ENCODE measurements at regions not wholly inside any gene's neighbourhood (a gene's known extent, or its start where the extent isn't known, plus 50 kb on each side); places are given as distances from the start of the nearest gene placed in this dataset.

DNA sequence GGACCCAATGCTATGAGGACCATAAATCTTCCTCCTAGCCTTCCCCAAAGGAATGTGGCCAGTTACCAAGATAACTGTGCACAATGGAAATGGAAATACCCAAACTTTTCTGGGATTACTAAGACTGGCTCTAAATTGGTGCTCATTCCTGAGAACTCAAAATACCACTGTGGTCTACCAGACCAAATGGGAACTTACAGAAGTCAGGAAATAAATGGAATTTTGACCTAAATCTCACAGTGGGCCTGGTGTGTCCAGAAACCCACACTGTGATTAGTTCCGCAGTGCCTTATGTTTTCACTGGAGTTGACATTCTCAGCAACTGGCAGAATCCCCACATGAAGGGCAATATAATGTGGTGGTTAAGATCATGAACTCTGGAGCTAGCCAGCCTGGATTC, 99.4 kb upstream of the ZC3H12C start:
- H3K36me3 Mint-ChIP-seq (ENCODE audit: low read depth): no peaks in the 10 kb centered on the region
- no peaks in the 10 kb centered on the region for H3K4me1 Mint-ChIP-seq (ENCODE audit: low read depth)
- no peak overlapping the region for H3K4me3 Mint-ChIP-seq
- no peaks in the 10 kb centered on the region for H3K9me3 Mint-ChIP-seq
- no peak overlapping the region for H3K27ac Mint-ChIP-seq
- H3K27me3 Mint-ChIP-seq: peaks cover 3% of the 10 kb centered on the region

DNA sequence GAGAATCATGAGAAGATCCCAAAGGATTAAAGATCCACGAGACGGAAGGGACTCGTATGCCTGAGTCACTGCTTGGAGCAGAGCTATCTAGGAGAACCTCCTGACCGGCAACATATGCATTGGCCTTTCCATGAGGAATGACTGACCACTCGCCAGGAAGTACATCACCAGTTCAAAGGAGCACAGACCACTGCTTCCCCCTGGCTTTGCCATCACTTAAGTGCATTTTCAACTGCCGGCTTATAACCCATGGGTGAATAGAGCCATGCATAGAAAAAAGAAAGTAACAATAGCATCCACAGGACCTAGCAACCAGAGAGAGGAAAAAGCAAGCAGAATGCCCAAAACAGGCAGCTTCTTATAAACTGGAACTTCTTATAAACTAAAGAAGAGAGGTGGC, 98.3 kb upstream of the ZC3H12C start:
- Mint-ChIP-seq H3K27ac (no peak overlapping the region), H3K27me3 (peaks cover 3% of the 10 kb centered on the region), H3K36me3 (ENCODE audit: low read depth) (no peaks in the 10 kb centered on the region), H3K9me3 (no peaks in the 10 kb centered on the region), H3K4me3 (no peak overlapping the region), H3K4me1 (ENCODE audit: low read depth) (no peaks in the 10 kb centered on the region)

DNA sequence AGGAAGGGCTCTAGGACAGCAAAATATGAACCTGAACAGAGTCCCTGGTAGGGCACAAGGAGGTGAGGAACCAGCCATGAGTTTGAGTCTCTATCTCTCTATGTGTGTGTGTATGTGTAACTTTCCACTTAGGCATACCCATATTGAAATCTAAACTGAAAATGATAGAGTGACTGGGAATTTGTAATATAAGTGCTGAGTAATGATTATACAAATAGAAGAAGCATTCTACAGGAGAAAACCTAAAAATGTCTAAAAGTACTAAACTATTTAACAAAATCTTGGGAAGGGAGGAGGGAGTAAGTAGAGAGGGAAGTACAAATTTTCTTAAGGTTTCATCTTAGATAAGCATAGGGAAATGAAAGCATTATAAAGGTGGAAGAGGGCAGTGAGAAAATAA, 97.1 kb upstream of the ZC3H12C start:
- Mint-ChIP-seq H3K27ac (no peak overlapping the region), H3K27me3 (peaks cover 3% of the 10 kb centered on the region), H3K4me1 (ENCODE audit: low read depth) (no peaks in the 10 kb centered on the region), H3K9me3 (no peaks in the 10 kb centered on the region), H3K36me3 (ENCODE audit: low read depth) (no peaks in the 10 kb centered on the region), H3K4me3 (no peak overlapping the region)

DNA sequence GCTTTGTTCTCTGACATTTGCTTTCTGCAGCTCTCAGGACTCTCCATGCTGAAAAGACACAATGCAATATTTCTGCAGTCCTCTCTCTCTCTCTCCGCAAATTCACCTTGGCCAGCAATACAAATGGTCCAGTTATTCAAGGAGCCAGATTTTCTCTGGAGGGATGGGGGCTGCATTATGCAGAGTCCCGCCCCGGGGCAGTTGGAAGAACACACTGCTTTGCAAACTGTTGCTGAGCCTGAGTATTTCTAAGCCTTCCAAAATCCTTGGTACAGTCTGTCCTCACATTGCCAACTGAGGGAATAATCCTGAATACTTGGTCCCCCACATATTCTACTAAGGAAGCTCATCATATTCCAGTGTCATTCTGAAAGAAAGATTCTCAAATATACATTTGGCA, 94.3 kb upstream of the ZC3H12C start:
- Mint-ChIP-seq H3K9me3 (no peaks in the 10 kb centered on the region), H3K4me3 (no peak overlapping the region), H3K27me3 (no peaks in the 10 kb centered on the region), H3K36me3 (ENCODE audit: low read depth) (no peaks in the 10 kb centered on the region), H3K4me1 (ENCODE audit: low read depth) (no peaks in the 10 kb centered on the region), H3K27ac (no peak overlapping the region)

DNA sequence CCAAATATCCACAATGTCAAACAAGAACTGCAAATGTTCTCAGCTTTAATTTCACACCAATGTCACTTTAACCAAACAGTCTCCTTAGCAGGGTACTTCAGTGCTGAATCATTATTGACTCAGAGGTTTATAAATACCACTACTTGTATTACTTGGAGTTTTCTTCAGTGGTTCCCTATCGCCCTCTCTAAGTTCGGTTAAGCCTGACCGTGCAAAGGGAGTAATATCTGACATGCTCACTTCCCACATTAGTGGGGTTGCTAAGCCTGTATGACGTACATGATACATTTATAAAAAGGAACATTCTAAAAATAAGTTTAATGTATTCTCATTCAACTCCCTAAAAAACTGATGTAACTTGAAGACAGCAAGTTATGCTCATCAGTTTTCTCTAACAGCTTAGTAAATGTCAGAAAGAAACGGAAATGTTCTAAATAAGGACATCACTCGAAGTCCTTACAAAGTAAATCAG, 93.1 kb upstream of the ZC3H12C start:
- no peak overlapping the region for H3K4me3 Mint-ChIP-seq
- H3K27ac Mint-ChIP-seq: no peak overlapping the region
- H3K9me3 Mint-ChIP-seq: no peaks in the 10 kb centered on the region
- no peaks in the 10 kb centered on the region for H3K4me1 Mint-ChIP-seq (ENCODE audit: low read depth)
- H3K36me3 Mint-ChIP-seq (ENCODE audit: low read depth): no peaks in the 10 kb centered on the region
- H3K27me3 Mint-ChIP-seq: peaks cover 8% of the 10 kb centered on the region

DNA sequence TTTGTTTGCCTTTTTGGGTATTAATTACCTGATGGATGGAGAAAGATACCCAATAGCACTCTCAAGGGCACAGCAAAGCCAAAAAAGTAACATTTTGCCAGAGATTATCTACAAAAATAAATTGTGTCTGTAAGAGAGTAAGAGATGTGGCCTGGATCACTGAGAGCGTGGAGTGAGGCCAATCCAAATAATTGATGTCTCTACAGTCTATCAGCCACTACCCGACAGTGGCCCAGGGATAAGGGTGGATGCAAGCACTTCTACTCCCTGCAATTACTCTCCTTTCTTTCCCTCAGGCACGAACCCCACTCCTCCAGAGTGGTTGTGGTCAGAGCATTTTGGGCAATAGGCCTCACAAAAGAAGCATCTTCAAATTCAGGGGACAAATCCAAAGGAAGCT, 92.3 kb upstream of the ZC3H12C start:
- Mint-ChIP-seq H3K27me3 (peaks cover 8% of the 10 kb centered on the region), H3K9me3 (no peaks in the 10 kb centered on the region), H3K4me3 (no peak overlapping the region), H3K4me1 (ENCODE audit: low read depth) (no peaks in the 10 kb centered on the region), H3K27ac (no peak overlapping the region), H3K36me3 (ENCODE audit: low read depth) (no peaks in the 10 kb centered on the region)

DNA sequence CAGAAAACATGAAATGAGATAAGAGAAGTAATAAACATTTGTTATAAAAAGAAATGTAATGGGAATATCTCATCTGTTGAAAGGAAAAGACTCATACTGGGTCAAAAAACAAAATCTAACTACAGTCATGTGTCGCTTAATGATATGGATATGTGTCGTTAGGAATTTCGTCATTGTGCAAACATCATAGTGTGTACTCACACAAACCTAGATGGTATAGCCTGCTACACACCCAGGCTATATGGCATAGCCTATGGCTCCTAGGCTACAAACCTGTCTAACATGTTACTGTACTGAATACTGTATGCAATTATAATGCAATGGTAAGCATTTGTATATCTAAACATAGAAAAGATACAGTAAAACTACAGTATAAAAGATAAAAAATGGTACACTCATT, 89.8 kb upstream of the ZC3H12C start:
- Mint-ChIP-seq H3K4me3 (no peak overlapping the region), H3K27me3 (peaks cover 9% of the 10 kb centered on the region), H3K4me1 (ENCODE audit: low read depth) (no peaks in the 10 kb centered on the region), H3K9me3 (no peaks in the 10 kb centered on the region), H3K36me3 (ENCODE audit: low read depth) (no peaks in the 10 kb centered on the region), H3K27ac (no peak overlapping the region)

DNA sequence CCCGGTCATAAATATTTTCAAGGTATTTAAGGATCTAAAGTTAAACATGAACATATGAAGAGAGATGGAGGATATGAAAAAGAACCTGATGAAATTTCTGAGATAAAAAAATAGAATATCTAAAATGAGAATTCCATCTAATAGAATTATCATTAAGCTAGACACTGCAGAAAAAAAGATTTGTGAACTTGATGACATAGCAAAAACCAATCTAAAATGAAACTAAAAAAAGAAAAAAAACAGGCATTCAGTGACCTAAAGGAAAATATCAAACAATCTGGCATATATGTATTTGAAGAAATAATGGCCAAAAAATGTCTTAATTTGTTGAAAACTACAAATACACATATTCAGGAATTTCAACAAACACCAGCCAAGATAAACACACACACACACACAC, 81.6 kb upstream of the ZC3H12C start:
- peaks cover 30% of the 10 kb centered on the region for H3K27me3 Mint-ChIP-seq
- no peak overlapping the region for H3K4me3 Mint-ChIP-seq
- peaks cover 9% of the 10 kb centered on the region for H3K9me3 Mint-ChIP-seq
- H3K27ac Mint-ChIP-seq: no peak overlapping the region
- no peaks in the 10 kb centered on the region for H3K4me1 Mint-ChIP-seq (ENCODE audit: low read depth)
- no peaks in the 10 kb centered on the region for H3K36me3 Mint-ChIP-seq (ENCODE audit: low read depth)

DNA sequence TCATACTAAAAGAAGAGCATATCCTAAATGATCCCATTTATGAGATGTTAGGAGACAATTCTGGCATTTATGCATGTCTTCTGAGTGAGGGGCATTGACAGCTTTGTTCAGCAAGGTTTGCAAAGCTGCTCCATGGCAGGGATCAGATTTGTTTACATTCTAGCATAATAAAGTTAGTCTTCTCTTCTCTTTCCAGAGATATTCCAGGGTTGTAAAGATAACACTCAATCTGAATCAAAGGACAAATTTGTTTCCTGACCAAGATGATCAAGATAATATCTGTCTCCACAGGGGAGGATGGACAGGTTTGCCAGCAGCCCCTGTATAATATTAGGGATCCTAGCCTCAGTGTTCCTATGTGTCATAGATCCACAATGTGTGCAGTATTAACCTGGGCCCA, 77.5 kb upstream of the ZC3H12C start:
- Mint-ChIP-seq H3K4me3 (no peak overlapping the region), H3K4me1 (ENCODE audit: low read depth) (no peaks in the 10 kb centered on the region), H3K27me3 (peaks cover 20% of the 10 kb centered on the region), H3K27ac (no peak overlapping the region), H3K9me3 (peaks cover 9% of the 10 kb centered on the region), H3K36me3 (ENCODE audit: low read depth) (no peaks in the 10 kb centered on the region)

DNA sequence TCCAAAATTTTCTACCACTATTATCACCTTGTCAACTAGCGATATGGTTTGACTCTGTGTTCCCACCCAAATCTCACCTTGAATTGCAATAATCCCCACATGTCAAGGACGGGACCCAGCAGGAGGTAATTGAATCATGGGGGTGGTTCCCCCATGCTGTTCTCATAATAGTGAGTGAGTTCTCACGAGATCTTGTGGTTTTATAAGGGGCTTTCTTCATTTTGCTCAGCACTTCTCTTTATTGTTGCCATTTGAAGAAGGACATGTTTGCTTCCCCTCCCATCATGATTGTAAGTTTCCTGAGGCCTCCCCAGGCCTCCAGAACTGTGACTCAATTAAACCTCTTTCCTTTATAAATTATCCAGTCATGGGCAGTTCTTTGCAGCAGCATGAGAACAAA, 73.5 kb upstream of the ZC3H12C start:
- Mint-ChIP-seq H3K4me3 (no peak overlapping the region), H3K9me3 (no peaks in the 10 kb centered on the region), H3K36me3 (ENCODE audit: low read depth) (no peaks in the 10 kb centered on the region), H3K27ac (no peak overlapping the region), H3K27me3 (peaks cover 5% of the 10 kb centered on the region), H3K4me1 (ENCODE audit: low read depth) (no peaks in the 10 kb centered on the region)

DNA sequence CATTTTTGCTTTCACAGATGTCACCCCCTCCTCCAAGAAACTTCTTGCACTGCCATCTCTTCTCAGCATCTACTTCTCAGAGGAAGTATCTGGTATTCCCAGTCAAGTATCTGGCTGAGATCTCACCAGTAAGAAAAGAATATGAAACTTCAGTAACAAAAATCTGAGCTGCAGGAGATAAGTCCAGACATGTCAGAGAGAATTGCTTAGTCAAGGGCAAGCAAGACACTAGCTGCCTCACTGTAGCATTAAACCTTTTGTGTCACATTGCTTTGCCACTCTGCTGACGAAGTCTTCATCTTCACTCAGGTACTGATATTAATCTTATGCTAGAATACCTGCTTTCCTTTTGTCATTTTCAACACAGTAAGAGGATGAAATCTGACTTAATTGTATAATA, 70.6 kb upstream of the ZC3H12C start:
- H3K4me1 Mint-ChIP-seq (ENCODE audit: low read depth): peaks cover 5% of the 10 kb centered on the region
- no peaks in the 10 kb centered on the region for H3K27me3 Mint-ChIP-seq
- H3K9me3 Mint-ChIP-seq: no peaks in the 10 kb centered on the region
- H3K36me3 Mint-ChIP-seq (ENCODE audit: low read depth): no peaks in the 10 kb centered on the region
- H3K4me3 Mint-ChIP-seq: no peak overlapping the region
- H3K27ac Mint-ChIP-seq: no peak overlapping the region

DNA sequence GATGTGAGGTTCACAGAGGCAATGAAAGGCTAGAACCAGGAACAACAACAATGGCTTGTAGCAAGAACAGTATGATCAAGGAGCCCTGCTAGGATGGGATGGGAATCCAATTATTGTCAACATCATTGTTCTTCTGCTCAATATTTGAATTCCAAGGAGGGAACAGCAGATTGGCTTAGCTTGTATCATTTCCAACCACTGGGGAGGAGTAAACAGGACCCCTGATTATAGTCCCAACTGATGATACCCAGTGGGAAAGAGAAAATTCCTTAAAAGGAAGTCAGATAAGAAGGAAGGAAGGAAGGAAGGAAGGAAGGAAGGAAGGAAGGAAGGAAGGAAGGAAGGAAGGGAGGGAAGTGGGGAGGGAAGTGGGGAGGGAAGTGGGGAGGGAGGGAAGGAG, 69.5 kb upstream of the ZC3H12C start:
- Mint-ChIP-seq H3K27ac (no peak overlapping the region), H3K27me3 (no peaks in the 10 kb centered on the region), H3K36me3 (ENCODE audit: low read depth) (no peaks in the 10 kb centered on the region), H3K9me3 (no peaks in the 10 kb centered on the region), H3K4me3 (no peak overlapping the region), H3K4me1 (ENCODE audit: low read depth) (peaks cover 6% of the 10 kb centered on the region)

DNA sequence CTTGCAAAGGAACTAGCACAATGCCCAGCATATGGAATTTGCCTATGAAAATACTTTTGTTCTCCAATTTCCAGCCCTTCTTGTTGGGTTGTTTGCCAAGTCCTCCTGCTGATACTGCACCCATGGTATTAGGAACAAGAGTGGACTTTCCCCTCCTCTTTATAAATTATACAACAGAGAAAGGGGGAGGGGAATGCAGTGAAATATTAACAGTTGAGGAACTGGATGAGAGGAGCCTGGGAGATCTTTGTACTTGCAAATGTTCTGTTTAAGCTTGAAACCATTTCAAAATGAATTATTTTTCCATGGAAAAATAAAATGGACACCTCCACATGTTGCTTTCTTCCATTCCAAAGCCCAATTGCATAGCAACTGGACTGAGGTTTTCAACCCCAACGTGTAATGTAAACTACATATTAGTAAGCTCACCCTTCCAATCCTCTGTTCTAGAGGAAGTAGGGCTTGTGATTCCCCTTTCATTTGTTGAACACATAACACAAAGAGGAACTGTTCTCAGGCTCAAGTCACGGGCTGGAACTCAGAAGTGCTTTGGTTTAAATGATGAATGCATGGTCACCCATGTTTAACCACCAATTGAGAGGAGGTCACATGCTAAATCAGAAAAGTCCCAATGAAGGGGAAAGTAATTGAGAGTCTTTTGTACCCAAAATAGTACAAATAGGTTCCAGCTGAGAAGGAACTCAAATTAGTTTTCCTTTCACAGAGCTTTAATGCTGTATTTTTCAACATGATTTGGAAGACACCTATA, 66.2 kb upstream of the ZC3H12C start:
- H3K4me1 Mint-ChIP-seq (ENCODE audit: low read depth): peaks cover 6% of the 10 kb centered on the region
- no peak overlapping the region for H3K27ac Mint-ChIP-seq
- H3K4me3 Mint-ChIP-seq: no peak overlapping the region
- no peaks in the 10 kb centered on the region for H3K9me3 Mint-ChIP-seq
- peaks cover 1% of the 10 kb centered on the region for H3K27me3 Mint-ChIP-seq
- H3K36me3 Mint-ChIP-seq (ENCODE audit: low read depth): no peaks in the 10 kb centered on the region

DNA sequence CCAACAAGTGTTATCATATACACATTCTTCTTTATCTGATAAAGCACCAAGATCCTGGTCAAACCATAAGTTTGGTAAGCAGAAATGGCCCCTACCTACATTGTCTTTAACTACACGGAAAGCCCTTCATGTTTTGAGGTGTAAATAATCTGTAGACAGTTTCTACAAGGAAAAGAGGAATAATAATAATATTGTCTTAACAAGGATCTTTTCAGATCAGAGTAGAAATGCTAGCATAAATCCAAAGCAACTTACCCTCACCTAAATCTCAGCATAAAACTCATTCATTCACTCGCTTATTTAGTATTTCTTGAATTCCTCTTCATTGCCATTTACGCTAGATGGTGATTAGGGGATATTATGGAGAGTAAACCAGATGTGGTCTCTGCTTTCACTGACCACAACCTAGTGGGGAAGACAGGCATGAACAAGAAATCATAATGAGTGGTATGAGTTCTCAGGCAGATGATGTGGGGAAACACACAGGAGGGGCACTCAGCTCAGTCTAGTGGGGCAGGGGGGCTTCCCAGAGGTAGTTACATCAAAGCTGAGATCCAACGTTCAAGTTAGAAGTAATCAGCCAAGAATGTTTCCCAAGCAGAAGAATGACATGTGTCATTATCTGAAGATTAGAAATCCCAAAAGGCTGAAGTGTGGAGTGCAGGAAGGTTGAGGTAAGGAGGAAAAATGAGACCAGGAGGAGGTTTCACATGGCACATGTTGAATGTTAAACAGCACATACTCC, 65.4 kb upstream of the ZC3H12C start:
- H3K27ac Mint-ChIP-seq: no peak overlapping the region
- peaks cover 5% of the 10 kb centered on the region for H3K27me3 Mint-ChIP-seq
- no peaks in the 10 kb centered on the region for H3K9me3 Mint-ChIP-seq
- no peak overlapping the region for H3K4me3 Mint-ChIP-seq
- peaks cover 6% of the 10 kb centered on the region for H3K4me1 Mint-ChIP-seq (ENCODE audit: low read depth)
- no peaks in the 10 kb centered on the region for H3K36me3 Mint-ChIP-seq (ENCODE audit: low read depth)

DNA sequence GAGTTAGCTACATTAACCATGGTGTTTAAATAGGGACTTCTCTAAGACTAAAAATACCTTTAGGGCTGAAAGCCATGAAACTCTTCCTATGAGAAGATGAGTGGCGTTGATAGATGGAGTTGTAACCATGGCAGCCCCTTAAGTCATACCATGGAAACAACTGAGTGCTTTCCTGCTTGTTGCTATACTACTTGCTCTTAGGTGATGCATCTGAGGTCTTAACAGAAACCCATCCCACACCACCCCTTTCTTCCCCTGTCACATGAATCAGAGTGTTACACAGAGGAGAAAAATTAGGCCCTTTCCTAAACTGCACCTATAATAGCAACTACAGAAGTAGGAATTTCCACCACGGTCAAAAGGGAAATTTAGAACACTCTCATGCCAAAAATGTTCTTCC, 64.3 kb upstream of the ZC3H12C start:
- no peak overlapping the region for H3K27ac Mint-ChIP-seq

DNA sequence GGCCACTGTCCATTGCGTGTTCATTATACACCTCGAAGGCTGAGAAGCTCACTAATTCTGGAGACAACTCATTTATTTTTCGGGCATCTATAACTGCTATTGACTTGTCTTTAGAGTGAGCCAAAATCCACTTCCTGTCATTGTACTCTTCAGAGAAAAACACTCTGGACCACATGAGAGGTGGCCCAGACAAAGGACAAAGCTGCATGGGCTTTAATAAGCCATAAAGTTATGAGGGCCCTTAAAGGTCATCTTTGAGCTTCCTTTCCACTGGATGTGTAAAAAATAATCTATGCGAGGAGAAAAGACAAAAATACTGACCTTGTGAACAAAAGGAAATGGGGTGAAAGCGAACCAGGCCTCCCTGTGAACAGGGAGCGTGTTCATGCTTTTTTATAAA, 63.5 kb upstream of the ZC3H12C start:
- H3K4me1 Mint-ChIP-seq (ENCODE audit: low read depth): peaks cover 6% of the 10 kb centered on the region
- H3K36me3 Mint-ChIP-seq (ENCODE audit: low read depth): no peaks in the 10 kb centered on the region
- no peak overlapping the region for H3K27ac Mint-ChIP-seq
- H3K9me3 Mint-ChIP-seq: no peaks in the 10 kb centered on the region
- H3K27me3 Mint-ChIP-seq: peaks cover 9% of the 10 kb centered on the region
- no peak overlapping the region for H3K4me3 Mint-ChIP-seq

More for the DNA sequence above, 64.3 kb upstream of the ZC3H12C start:
- peaks cover 6% of the 10 kb centered on the region for H3K4me1 Mint-ChIP-seq (ENCODE audit: low read depth)
- peaks cover 7% of the 10 kb centered on the region for H3K27me3 Mint-ChIP-seq
- no peaks in the 10 kb centered on the region for H3K36me3 Mint-ChIP-seq (ENCODE audit: low read depth)
- no peaks in the 10 kb centered on the region for H3K9me3 Mint-ChIP-seq
- H3K4me3 Mint-ChIP-seq: no peak overlapping the region

Measured in stimulated activated naive CD8-positive, alpha-beta T cell treated with anti-CD3 and anti-CD28 coated beads, Interleukin-15, Interleukin-2, amounts not matched to agents 100 ng/mL and 50 ng/mL, for 24 hours (primary cell).